Parathyroid adenoma (tissue), 2 donors: ENCODE measurements at regions not wholly inside any gene's neighbourhood (a gene's known extent, or its start where the extent isn't known, plus 50 kb on each side); places are given as distances from the start of the nearest gene placed in this dataset.

Experiments used
- H2AFZ ChIP-seq: fragments of 300-600 bp; sonication (generic); one replicate; pipeline ENCODE4 v1.7.0; 2017; ENCODE audit warnings: antibody characterized with exemption, mild to moderate bottlenecking
- H3K27ac ChIP-seq: fragments of 300-600 bp; sonication (generic); one replicate; pipeline ENCODE4 v1.7.0; 2017
- H3K27me3 ChIP-seq: fragments of 300-600 bp; sonication (generic); one replicate; pipeline ENCODE4 v1.7.0; 2017; ENCODE audit warnings: low read length; ENCODE audit not compliant: control insufficient read depth, insufficient read depth
- H3K36me3 ChIP-seq: fragments of 300-600 bp; sonication (generic); one replicate; pipeline ENCODE4 v1.7.0; 2017; ENCODE audit warnings: low read length; ENCODE audit not compliant: control insufficient read depth, insufficient read depth
- H3K4me1 ChIP-seq: fragments of 300-600 bp; sonication (generic); one replicate; pipeline ENCODE4 v1.7.0; 2017; ENCODE audit warnings: control low read depth
- H3K4me2 ChIP-seq: fragments of 300-600 bp; sonication (generic); one replicate; pipeline ENCODE4 v1.7.0; 2017; ENCODE audit warnings: low read length
- H3K4me3 ChIP-seq: fragments of 300-600 bp; sonication (generic); one replicate; pipeline ENCODE4 v1.7.0; 2017; ENCODE audit warnings: low read depth, low read length
- H3K79me2 ChIP-seq: fragments of 300-600 bp; sonication (generic); one replicate; pipeline ENCODE4 v1.7.0; 2017; ENCODE audit warnings: control low read depth
- H3K9ac ChIP-seq: fragments of 300-600 bp; sonication (generic); one replicate; pipeline ENCODE4 v1.7.0; 2017; ENCODE audit warnings: mild to moderate bottlenecking
- H3K9me3 ChIP-seq: fragments of 300-600 bp; sonication (generic); one replicate; pipeline ENCODE4 v1.7.0; 2017; ENCODE audit warnings: low read length; ENCODE audit not compliant: control insufficient read depth
- CTCF ChIP-seq: fragments of 300-600 bp; sonication (generic); IDR thresholded peaks from one replicate; pipeline ENCODE4 v1.7.0; 2017; ENCODE audit warnings: antibody characterized with exemption, mild to moderate bottlenecking
- donor health status: primary hyperparathyroidism.

GRCh38 chr5:136675769-136676168 is 310.4 kb upstream of the TRPC7 start:
- Histone ChIP-seq H3K4me2 (no peak overlapping the region), H3K4me1 (no peaks in the 10 kb centered on the region), H3K36me3 (no peaks in the 10 kb centered on the region), H3K27ac (no peak overlapping the region), H2AFZ (no peak overlapping the region), H3K9ac (no peak overlapping the region), H3K4me3 (no peak overlapping the region), H3K79me2 (no peaks in the 10 kb centered on the region), H3K27me3 (no peaks in the 10 kb centered on the region), H3K9me3 (no peaks in the 10 kb centered on the region)
- no peak for TF ChIP-seq CTCF

GRCh38 chr5:136674178-136674577 is 308.8 kb upstream of the TRPC7 start:
- Histone ChIP-seq H3K27me3 (no peaks in the 10 kb centered on the region), H3K79me2 (no peaks in the 10 kb centered on the region), H3K27ac (no peak overlapping the region), H3K4me2 (no peak overlapping the region), H3K4me1 (no peaks in the 10 kb centered on the region), H3K9ac (no peak overlapping the region), H2AFZ (no peak overlapping the region), H3K9me3 (no peaks in the 10 kb centered on the region), H3K4me3 (no peak overlapping the region), H3K36me3 (no peaks in the 10 kb centered on the region)
- no peak for TF ChIP-seq CTCF

GRCh38 chr5:136667789-136668188 is 302.4 kb upstream of the TRPC7 start:
- Histone ChIP-seq H3K79me2 (no peaks in the 10 kb centered on the region), H3K4me1 (no peaks in the 10 kb centered on the region), H3K27me3 (no peaks in the 10 kb centered on the region), H3K4me3 (no peak overlapping the region), H3K9ac (no peak overlapping the region), H3K4me2 (no peak overlapping the region), H3K27ac (no peak overlapping the region), H2AFZ (no peak overlapping the region), H3K36me3 (no peaks in the 10 kb centered on the region), H3K9me3 (no peaks in the 10 kb centered on the region)
- no peak for TF ChIP-seq CTCF

GRCh38 chr5:136666970-136667620 is 301.8 kb upstream of the TRPC7 start:
- H3K9ac ChIP-seq = no peak overlapping the region
- H3K27ac ChIP-seq = no peak overlapping the region
- no peak overlapping the region for H2AFZ ChIP-seq
- H3K4me2 ChIP-seq = no peak overlapping the region
- H3K79me2 ChIP-seq = no peaks in the 10 kb centered on the region
- no peaks in the 10 kb centered on the region for H3K9me3 ChIP-seq
- H3K4me1 ChIP-seq = no peaks in the 10 kb centered on the region
- H3K4me3 ChIP-seq = no peak overlapping the region
- H3K27me3 ChIP-seq = no peaks in the 10 kb centered on the region
- TF ChIP-seq CTCF = no peak
- no peaks in the 10 kb centered on the region for H3K36me3 ChIP-seq

GRCh38 chr5:136665331-136665730 is 300.0 kb upstream of the TRPC7 start:
- H2AFZ ChIP-seq = no peak overlapping the region
- no peak overlapping the region for H3K27ac ChIP-seq
- H3K4me2 ChIP-seq = no peak overlapping the region
- no peaks in the 10 kb centered on the region for H3K9me3 ChIP-seq
- H3K4me1 ChIP-seq = no peaks in the 10 kb centered on the region
- no peak for TF ChIP-seq CTCF
- no peak overlapping the region for H3K9ac ChIP-seq
- no peak overlapping the region for H3K4me3 ChIP-seq
- no peaks in the 10 kb centered on the region for H3K27me3 ChIP-seq
- H3K79me2 ChIP-seq = no peaks in the 10 kb centered on the region
- no peaks in the 10 kb centered on the region for H3K36me3 ChIP-seq
